ENCODE measurements at regions not wholly inside any gene's neighbourhood (a gene's known extent, or its start where the extent isn't known, plus 50 kb on each side); places are given as distances from the start of the nearest gene placed in this dataset.

DNA sequence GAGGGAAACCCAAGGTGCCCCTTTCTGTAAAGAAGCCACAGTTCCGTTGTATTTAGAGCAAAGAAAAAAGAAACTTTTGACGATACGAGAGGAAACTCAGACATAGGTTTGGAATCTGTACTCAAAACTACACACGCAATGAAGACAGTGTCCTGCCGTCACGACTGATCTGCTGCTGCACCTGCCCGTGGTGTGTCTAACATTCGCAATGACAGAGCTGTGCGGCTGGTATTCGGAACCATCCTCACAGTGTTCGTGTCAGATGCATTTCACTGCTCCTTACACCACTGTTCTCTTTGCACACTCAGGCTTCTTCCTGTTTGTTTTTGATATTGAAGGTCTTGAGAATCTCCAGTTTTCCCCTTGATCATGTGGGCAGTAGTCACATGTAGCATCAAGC is 84.8 kb downstream of the RTL6 start:
- H3K4me1 ChIP-seq: no peaks in the 10 kb centered on the region
- 86% methylated on average over 11 of the region's 11 CpGs for WGBS (ENCODE audit: missing lambda C conversion rate)
- CTCF ChIA-PET: no interaction called here
- H3K4me3 ChIP-seq: no peak overlapping the region
- TF ChIP-seq KDM5A (IDR thresholded peaks at IDR 0.05): no peak
- no peak for TF ChIP-seq MAFK (IDR thresholded peaks at IDR 0.05; ENCODE audit: partially characterized antibody)
- ATAC-seq (no peak), DNase-seq (ENCODE audit: low read depth in 1 of 2, low spot score in 1 of 2) (no peak), FAIRE-seq (no peak)
- no peak overlapping the region for H3K4me2 ChIP-seq
- POLR2A ChIA-PET: no interaction called here
- peaks cover 10% of the 10 kb centered on the region; the same call in 2 of the 3 replicates for H3K9me3 ChIP-seq
- H3K27ac ChIP-seq: no peak overlapping the region

- no peak overlapping the region for H3K4me2 ChIP-seq
- POLR2A ChIA-PET: no interaction called here
- H3K27ac ChIP-seq: peak overlapping the region in 1 of 2 experiments; percentile 2; a peak in 1 of 6 replicates
- H3K4me3 ChIP-seq: no peak overlapping the region
- no peaks in the 10 kb centered on the region for H3K4me1 ChIP-seq
- ATAC-seq (no peak; a peak in 1 of 6 replicates), DNase-seq (ENCODE audit: low read depth in 1 of 2, low spot score in 1 of 2) (no peak), FAIRE-seq (no peak)
- H3K9me3 ChIP-seq: peaks cover 5% of the 10 kb centered on the region; the same call in 2 of the 3 replicates
- WGBS (ENCODE audit: missing lambda C conversion rate): 89% methylated on average over 5 of the region's 19 CpGs
- CTCF ChIA-PET: interaction anchor here (1.0 to 1.4 kb wide), 3 partner anchors 12 to 419 kb away, joined by 3 read pairs; no protein-coding TSS in a partner anchor
- TF ChIP-seq MAZ (IDR thresholded peaks at IDR 0.05; ENCODE audit: borderline replicate concordance, low read depth, low read length) (no peak), TFCP2L1 (CRISPR knock-in tag; IDR thresholded peaks at IDR 0.05) (no peak)
These were observed 85.8 kb downstream of the RTL6 start for GRCh38 chr22:44412136-44412731.

DNA sequence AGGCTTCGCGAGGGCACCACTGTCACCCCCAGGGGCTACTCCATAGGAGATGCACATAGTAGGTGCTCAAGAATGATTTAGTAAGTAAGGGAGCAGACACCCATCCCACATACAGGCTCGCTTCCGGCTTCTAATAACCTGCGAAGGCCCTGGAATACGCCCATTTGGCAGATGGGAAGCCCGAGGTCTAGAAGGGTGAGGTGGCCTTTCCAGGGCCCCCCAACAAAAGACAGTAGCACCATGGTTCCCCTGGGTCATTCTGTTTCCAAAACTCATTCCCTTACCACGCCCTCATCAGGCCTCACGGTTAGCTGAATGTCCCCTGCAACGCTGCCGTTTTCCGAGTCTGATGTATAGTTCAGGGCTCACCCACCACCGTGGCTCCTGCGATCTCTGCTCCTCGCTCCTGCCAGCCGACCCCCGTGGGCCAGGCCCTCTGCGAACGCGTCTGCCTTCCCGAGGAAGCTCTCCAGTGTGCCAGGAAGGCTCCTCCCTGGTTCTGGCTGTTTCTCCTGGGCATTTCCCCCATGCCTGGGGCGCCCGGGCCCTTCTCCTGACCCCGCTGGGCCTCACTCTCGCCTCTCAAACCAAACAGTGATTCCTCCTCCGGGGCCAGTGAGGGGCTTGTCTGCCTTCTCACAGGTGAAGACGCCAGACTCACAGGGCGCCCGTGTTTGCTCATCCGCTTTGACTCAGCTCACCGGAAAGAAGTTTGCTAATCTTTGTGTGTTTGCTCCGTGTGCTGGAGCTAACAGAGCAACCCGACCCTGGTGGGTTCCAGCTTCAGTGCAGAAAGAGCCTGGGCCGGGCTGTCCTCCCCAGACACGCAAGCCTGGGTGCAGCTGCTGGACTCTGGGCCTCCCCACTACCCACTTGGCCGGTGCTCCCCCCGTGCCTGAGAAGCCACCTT is 86.6 kb downstream of the RTL6 start:
- Histone ChIP-seq H3K4me1 (no peaks in the 10 kb centered on the region), H3K4me3 (no peak overlapping the region), H3K9me3 (peaks cover 3% of the 10 kb centered on the region; the same call in 1 of the 3 replicates), H3K27ac (peak overlapping the region in 1 of 2 experiments; percentile 2; a peak in 1 of 6 replicates), H3K4me2 (no peak overlapping the region)
- no peak for TF ChIP-seq FOXS1 (CRISPR knock-in tag; IDR thresholded peaks at IDR 0.05)
- TF ChIP-seq SMC3 (IDR thresholded peaks at IDR 0.05): no peak
- TF ChIP-seq RNF2 (IDR thresholded peaks at IDR 0.05; ENCODE audit: borderline replicate concordance, low read depth): no peak
- TF ChIP-seq BHLHE40 (IDR thresholded peaks at IDR 0.05; ENCODE audit: low read depth, low read length): no peak
- TF ChIP-seq CHD2 (IDR thresholded peaks at IDR 0.05; ENCODE audit: low read length, partially characterized antibody): no peak
- TF ChIP-seq EP300 (IDR thresholded peaks at IDR 0.05): no peak
- TF ChIP-seq HOXA7 (CRISPR knock-in tag; IDR thresholded peaks at IDR 0.05): no peak
- no peak for TF ChIP-seq ZC3H11A (IDR thresholded peaks at IDR 0.05)
- TF ChIP-seq RARB (CRISPR knock-in tag; IDR thresholded peaks at IDR 0.05): no peak
- TF ChIP-seq CEBPB (IDR thresholded peaks at IDR 0.05): no peak
- no peak for TF ChIP-seq EHMT2 (IDR thresholded peaks at IDR 0.05; ENCODE audit: low read depth)
- TF ChIP-seq, protein P1, sequence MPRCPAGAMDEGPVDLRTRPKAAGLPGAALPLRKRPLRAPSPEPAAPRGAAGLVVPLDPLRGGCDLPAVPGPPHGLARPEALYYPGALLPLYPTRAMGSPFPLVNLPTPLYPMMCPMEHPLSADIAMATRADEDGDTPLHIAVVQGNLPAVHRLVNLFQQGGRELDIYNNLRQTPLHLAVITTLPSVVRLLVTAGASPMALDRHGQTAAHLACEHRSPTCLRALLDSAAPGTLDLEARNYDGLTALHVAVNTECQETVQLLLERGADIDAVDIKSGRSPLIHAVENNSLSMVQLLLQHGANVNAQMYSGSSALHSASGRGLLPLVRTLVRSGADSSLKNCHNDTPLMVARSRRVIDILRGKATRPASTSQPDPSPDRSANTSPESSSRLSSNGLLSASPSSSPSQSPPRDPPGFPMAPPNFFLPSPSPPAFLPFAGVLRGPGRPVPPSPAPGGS (IDR thresholded peaks at IDR 0.05): no peak
- TF ChIP-seq KDM1A (IDR thresholded peaks at IDR 0.05; ENCODE audit: low read depth): no peak
- no peak for TF ChIP-seq JUNB (IDR thresholded peaks at IDR 0.05)
- TF ChIP-seq USF2 (IDR thresholded peaks at IDR 0.05): no peak
- TF ChIP-seq ZSCAN20 (CRISPR knock-in tag; IDR thresholded peaks at IDR 0.05): no peak
- TF ChIP-seq ZFP36 (IDR thresholded peaks at IDR 0.05; ENCODE audit: borderline replicate concordance, partially characterized antibody): no peak
- no peak for TF ChIP-seq SREBF2 (IDR thresholded peaks at IDR 0.05)
- no peak for TF ChIP-seq POLR2A (IDR thresholded peaks at IDR 0.05; ENCODE audit: low read length)
- DNase-seq (ENCODE audit: low read depth in 1 of 2, low spot score in 1 of 2): no peak
- FAIRE-seq: no peak
- ChIA-PET CTCF (interaction anchor here (1.0 to 1.4 kb wide), 3 partner anchors 12 to 418 kb away, joined by 3 read pairs; no protein-coding TSS in a partner anchor), POLR2A (no interaction called here)
- WGBS (ENCODE audit: missing lambda C conversion rate): 74% methylated on average over 23 of the region's 37 CpGs
- ATAC-seq: 0 out of 6 replicates have a peak, but pooled peaks of 1 of the 2 experiments have one; percentile 24
